ENCODE measurements at regions not wholly inside any gene's neighbourhood (a gene's known extent, or its start where the extent isn't known, plus 50 kb on each side); places are given as distances from the start of the nearest gene placed in this dataset.
"Not testable (repeated sequence)": the region's sequence is repeated elsewhere in the genome, so short reads cannot be mapped to it uniquely, and the experiment has no call there.

DNA sequence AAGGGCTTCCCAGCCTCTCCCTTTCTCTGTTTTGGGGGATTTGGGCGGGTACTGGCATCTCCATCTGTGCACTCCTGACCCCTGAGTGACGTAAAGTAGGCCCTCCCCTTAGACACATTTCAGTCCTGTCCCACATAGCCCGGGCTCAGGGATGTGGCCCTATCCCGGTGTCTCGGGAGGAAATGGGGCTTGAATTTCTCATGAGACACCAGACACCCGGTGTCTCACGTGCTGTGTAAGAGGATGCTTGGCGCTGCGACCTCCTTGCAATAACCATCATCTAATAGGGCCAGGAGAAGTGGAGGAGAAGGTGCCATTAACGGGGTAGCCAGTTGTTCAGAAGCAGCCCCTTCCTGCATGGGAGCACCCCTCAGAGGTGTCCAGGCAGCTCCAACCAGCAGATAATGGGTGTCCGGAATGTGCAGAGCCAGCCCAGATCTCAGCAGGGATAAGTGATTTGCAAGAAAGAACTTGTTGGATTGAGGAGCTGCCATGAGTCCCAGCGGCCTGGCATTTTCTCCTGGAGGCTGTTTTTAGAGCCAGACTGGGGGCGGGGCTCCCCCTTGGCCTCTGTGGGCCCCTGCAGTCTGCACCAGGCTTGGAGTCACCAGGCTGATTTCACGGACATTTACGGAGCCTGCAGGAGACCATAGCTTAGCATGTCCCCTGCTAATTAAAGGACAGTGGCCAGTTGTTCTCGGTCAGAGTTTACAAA lies 372.0 kb downstream of the PREX1 start:
- Histone ChIP-seq H3K9me3 (ENCODE audit: low read depth, low read length) (no peaks in the 10 kb centered on the region), H3K27me3 (ENCODE audit: insufficient read depth, low read length) (no peaks in the 10 kb centered on the region), H3K4me1 (ENCODE audit: insufficient read depth, low read length) (no peaks in the 10 kb centered on the region), H3K4me3 (ENCODE audit: low read length) (no peak overlapping the region)

DNA sequence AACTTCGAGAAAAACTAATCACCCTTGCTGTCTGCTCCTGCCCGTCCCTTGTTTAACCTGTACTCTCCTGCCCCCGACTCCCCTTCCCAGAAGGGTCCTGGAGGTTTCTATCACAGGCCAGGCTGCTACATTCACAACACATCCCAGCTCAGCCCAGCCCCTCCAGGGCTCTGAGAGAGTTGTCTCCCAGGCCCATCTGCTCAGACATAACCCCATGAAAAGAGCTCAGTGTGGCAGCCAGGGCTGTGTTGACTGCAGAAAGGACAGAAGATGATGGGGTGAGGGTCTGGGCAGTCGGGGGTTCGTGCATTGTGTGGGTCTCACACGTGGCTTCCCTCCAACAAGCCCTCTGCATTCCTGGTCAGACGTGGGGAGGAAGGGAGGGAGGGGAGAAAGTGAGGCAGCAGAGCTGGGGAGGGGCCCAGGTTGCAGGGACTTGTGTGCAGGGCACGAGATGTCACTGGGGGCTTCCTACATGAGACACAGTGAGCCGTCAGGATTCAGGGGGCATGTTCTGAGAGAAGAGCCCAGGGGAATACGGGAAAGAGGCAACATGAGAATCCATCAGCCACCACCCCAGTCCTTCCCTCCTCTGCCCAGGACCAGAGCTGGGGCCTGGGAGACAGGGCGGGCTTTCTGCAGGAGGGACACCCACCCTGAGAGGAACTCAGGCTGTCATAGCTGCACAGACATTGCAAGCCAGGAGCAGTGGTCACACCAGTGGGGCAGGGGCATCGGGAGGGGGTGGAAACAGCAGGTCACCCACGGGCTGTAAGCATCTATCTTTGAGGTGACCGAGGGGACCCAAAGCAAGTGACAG lies 372.9 kb downstream of the PREX1 start:
- Histone ChIP-seq H3K9me3 (ENCODE audit: low read depth, low read length) (no peaks in the 10 kb centered on the region), H3K4me3 (ENCODE audit: low read length) (no peak overlapping the region), H3K27me3 (ENCODE audit: insufficient read depth, low read length) (no peaks in the 10 kb centered on the region), H3K4me1 (ENCODE audit: insufficient read depth, low read length) (no peaks in the 10 kb centered on the region)

DNA sequence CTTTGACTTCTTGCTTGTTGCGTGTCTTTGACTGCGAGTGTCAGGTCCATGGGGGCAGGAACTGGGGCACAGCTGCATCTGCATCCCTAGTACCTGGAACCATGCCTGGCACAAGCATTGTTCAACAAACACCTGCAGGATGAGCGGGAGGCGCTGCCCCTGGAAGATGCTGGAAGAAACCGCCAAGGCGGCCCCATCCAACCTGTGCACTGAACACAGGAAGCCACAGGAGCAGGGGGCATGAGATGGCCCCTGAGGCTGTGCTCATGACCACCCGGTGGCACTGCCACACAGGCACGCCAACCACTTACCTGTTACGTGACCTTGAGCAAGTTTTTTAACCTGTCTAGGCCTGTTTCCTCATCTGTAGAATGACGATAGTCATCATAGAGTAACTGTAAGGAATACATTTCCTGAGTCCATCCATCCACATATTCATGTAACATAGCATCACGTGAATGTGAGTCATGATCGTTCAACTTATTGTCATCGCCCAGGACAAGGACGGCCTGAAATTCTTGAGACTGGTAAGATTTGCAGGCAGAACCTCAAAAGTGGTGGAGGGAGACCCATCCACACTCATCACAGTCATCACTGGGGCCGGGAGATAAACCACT lies 374.2 kb downstream of the PREX1 start:
- Histone ChIP-seq H3K4me3 (ENCODE audit: low read length) (no peak overlapping the region), H3K4me1 (ENCODE audit: insufficient read depth, low read length) (no peaks in the 10 kb centered on the region), H3K27me3 (ENCODE audit: insufficient read depth, low read length) (no peaks in the 10 kb centered on the region), H3K9me3 (ENCODE audit: low read depth, low read length) (no peaks in the 10 kb centered on the region)

DNA sequence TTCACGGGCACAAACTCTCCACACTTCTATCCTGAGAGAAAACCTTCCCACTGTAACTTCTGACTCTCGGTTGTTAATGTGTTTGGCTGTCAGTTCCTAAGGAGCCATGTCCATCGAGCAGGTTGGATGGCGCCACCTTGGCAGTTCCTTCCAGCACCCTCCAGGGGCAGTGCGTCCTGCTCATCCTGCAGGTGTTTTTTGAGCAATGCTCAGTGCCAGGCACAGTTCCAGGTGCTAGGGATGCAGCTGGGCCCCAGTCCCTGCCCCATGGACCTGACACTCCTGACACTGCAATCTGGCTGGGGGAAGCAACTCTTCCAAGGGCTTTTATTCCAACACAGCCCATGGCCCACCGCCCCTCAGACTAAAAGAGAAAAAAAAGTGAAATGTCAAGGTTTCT lies 376.4 kb downstream of the PREX1 start:
- H3K27me3 ChIP-seq (ENCODE audit: insufficient read depth, low read length) = no peaks in the 10 kb centered on the region
- no peaks in the 10 kb centered on the region for H3K9me3 ChIP-seq (ENCODE audit: low read depth, low read length)
- no peak overlapping the region for H3K4me3 ChIP-seq (ENCODE audit: low read length)
- no peaks in the 10 kb centered on the region for H3K4me1 ChIP-seq (ENCODE audit: insufficient read depth, low read length)

DNA sequence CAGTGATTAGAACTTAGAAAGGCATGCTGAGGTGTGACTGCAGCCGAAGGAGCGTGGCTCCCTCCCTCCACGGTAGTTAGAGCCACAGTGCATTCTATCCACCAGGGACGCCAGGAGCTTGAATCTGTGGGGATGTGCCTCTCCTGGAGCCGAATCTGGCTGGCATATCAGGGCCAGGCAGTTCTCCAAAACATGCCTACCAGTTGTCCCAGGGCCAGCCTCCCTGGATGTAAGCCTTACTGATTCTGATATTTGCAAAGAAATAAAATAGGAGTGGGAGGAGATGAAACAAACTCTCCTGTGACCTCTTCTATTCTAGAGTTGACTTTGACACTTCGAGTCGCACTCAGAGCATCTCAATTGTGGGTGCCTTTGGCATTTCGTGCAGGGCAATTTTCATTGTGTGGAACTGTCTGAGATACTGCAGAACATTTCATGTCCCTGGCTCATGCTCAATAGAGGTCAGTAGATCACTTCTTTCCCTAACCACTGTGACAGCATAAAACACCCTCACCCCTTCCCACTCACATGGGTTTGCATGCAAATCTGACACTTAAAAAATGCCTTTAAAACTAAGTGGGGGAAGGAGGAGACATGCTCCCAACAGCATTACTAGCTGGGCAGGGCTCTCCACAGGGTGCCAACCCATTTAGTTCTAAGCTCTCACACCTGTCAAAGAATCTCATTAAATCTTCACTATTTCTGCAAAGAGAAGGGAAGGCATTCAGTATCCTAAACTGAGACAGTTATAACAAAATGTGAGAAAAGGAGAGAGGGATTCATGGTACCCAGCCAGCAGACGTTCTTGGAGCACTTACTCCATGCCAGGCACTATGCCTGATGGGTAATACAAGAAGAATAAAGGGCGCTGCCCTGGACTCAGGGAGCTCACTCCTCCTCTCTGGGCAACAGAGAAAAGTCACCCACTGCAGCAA lies 378.9 kb downstream of the PREX1 start:
- no peaks in the 10 kb centered on the region for H3K27me3 ChIP-seq (ENCODE audit: insufficient read depth, low read length)
- H3K4me1 ChIP-seq (ENCODE audit: insufficient read depth, low read length) = no peaks in the 10 kb centered on the region
- H3K4me3 ChIP-seq (ENCODE audit: low read length) = no peak overlapping the region
- peaks cover 6% of the 10 kb centered on the region for H3K9me3 ChIP-seq (ENCODE audit: low read depth, low read length)

DNA sequence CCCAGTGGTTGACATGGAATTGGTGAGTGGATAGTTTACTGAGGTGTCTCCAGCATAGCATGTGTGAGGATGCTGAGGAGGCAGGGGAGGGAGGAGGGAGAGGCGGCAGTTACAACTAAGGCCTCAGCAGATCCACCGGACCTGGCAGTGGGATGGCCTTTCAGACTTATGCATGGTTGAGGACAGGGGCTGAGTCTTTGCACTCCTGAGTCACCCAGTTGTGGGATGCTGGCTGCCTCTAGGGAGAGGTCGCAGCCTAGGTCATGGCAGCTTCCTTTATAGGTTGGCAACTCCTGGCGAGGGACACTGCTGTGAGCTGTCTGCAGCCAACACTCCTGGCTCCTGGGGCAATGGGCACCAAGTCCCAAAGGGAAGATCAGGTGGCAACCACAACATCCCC lies 380.3 kb downstream of the PREX1 start:
- peaks cover 12% of the 10 kb centered on the region for H3K9me3 ChIP-seq (ENCODE audit: low read depth, low read length)
- no peaks in the 10 kb centered on the region for H3K4me1 ChIP-seq (ENCODE audit: insufficient read depth, low read length)
- H3K27me3 ChIP-seq (ENCODE audit: insufficient read depth, low read length) = no peaks in the 10 kb centered on the region
- H3K4me3 ChIP-seq (ENCODE audit: low read length) = no peak overlapping the region

DNA sequence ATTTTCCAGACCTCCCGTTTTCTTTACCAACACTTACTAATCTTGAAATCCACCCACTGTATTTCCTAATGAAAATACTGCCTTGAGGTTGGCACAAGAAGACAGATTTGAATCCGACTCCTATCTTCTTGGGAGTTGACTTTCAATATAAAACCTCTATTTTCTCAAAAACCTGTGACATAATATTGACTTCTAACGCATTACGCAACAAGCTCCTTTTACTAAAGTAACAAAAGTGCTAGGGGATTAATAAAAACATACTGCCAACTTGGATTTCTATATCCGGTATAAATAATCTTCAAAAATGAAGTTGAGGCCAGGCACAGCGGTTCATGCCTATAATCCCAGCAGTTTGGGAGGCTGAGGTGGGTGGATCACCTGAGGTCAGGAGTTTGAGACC lies 382.0 kb downstream of the PREX1 start:
- H3K4me1 ChIP-seq (ENCODE audit: insufficient read depth, low read length) = no peaks in the 10 kb centered on the region

DNA sequence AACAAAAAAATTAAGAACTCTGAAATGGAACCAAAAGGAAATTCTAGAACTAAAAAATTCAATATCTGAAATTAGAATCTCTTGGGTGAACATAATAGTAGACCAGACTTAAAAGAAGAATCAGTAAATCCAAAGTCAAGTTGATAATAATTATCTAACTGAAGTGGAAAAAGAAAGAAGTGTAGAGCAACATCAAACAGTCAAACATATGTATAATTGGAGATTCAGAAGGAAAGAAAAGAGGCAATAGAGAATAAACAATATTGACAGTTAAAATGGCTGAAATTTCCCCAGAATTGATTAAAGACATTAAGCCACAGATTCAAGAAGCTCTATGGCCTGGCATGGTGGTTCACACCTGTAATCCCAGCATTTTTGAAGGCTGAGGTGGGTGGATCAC lies 383.6 kb downstream of the PREX1 start:
- Histone ChIP-seq H3K9me3 (ENCODE audit: low read depth, low read length) (peaks cover 12% of the 10 kb centered on the region), H3K27me3 (ENCODE audit: insufficient read depth, low read length) (no peaks in the 10 kb centered on the region), H3K4me3 (ENCODE audit: low read length) (no peak overlapping the region), H3K4me1 (ENCODE audit: insufficient read depth, low read length) (no peaks in the 10 kb centered on the region)

More for the DNA sequence above, 382.0 kb downstream of the PREX1 start:
- no peak overlapping the region for H3K4me3 ChIP-seq (ENCODE audit: low read length)
- H3K9me3 ChIP-seq (ENCODE audit: low read depth, low read length) = peaks cover 12% of the 10 kb centered on the region
- no peaks in the 10 kb centered on the region for H3K27me3 ChIP-seq (ENCODE audit: insufficient read depth, low read length)

DNA sequence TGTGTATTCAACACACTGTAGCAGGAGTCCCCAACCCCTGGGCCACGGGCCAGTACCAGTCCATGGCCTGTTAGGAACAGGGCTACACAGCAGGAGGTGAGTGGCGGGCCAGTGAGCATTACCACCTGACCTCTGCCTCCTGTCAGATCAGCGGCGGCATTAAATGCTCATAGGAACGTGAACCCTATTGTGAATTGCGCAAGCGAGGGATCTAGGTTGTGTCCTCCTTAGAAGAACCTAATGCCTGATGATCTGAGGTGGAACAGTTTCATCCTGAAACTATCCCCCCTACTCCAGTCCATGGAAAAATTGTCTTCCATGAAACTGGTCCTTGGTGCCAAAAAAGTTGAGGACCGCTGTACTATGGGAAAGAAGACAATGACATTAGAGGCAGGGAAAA lies 386.9 kb downstream of the PREX1 start:
- Histone ChIP-seq H3K9me3 (ENCODE audit: low read depth, low read length) (peaks cover 12% of the 10 kb centered on the region), H3K27me3 (ENCODE audit: insufficient read depth, low read length) (no peaks in the 10 kb centered on the region), H3K4me3 (ENCODE audit: low read length) (no peak overlapping the region), H3K4me1 (ENCODE audit: insufficient read depth, low read length) (no peaks in the 10 kb centered on the region)

DNA sequence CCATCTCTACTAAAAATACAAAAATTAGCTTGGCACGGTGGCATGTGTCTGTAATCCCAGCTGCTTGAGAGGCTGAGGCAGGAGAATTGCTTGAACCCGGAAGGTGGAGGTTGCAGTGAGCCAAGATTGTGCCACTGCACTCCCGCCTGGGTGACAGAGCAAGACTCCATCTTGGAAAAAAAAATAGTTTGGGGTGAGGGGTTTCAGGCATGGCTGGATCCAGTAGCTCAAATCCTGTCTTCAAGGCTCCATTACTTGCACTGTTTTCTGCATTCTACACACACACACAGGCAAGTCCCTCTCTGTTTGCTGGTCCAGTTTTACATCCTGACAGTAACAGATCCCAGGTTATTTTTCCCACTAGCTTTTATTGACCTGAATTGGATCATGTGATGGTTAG lies 387.5 kb downstream of the PREX1 start:
- H3K4me3 ChIP-seq (ENCODE audit: low read length); H3K4me1 ChIP-seq (ENCODE audit: insufficient read depth, low read length); H3K27me3 ChIP-seq (ENCODE audit: insufficient read depth, low read length): not testable (repeated sequence)
- H3K9me3 ChIP-seq (ENCODE audit: low read depth, low read length) = peaks cover 12% of the 10 kb centered on the region

DNA sequence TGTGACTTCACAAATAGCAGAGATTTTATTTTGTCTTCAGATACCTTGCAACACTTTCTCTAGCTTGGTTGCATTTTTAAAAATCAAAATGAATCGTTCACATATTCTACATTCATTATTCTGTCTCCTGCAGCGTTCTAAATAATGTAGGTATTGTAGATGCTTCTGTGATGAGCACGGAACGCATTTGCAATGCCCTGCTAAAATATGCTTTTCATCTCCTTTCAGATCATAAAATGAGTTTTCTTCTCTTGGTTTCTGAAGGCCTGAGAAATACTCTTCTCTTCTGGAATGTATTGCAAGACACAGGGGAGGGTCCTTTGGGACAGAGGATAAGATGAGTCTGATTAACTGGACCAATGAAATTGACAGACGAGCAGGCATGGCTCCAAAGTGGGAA lies 390.7 kb downstream of the PREX1 start:
- Histone ChIP-seq H3K4me1 (ENCODE audit: insufficient read depth, low read length) (no peaks in the 10 kb centered on the region), H3K4me3 (ENCODE audit: low read length) (no peak overlapping the region), H3K9me3 (ENCODE audit: low read depth, low read length) (no peaks in the 10 kb centered on the region), H3K27me3 (ENCODE audit: insufficient read depth, low read length) (no peaks in the 10 kb centered on the region)

DNA sequence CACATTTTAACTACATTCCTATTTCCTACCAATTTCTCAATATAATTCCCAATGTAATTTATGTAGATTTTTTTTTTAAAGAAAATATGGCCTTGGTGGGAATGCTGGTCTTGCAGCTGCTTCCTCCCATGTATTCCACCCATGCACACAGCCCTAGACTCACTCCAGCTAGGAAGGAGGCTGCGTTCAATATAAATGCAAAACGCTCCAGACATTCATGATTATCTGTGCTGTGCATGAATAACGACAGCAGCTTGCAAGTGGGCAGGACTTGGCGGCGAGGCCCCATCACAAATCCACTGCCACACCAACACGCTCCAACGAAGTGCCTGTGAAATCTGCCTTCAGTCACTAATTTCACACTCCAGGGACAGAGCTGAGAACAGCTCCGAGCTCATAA lies 391.2 kb downstream of the PREX1 start:
- not testable (repeated sequence) for H3K27me3 ChIP-seq (ENCODE audit: insufficient read depth, low read length); H3K4me1 ChIP-seq (ENCODE audit: insufficient read depth, low read length); H3K4me3 ChIP-seq (ENCODE audit: low read length); H3K9me3 ChIP-seq (ENCODE audit: low read depth, low read length)

DNA sequence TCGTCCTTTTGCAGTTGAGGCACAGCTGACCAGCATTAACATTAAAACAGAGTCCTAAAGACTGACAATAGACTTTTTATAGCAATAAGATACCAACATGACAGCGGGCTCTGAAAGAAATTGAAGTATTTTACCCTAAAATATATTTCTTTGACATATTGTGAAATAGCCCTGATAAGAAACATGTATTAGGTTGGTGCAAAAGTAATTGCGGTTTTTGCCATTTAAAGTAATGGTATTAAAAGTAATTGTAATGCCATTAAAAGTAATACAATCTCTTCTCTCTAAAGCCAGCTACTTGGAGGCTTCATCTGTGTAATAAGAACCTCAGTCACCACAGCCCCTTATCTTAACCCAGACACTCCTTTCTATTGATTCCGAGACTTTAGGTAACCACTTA lies 394.6 kb downstream of the PREX1 start:
- H3K4me1 ChIP-seq (ENCODE audit: insufficient read depth, low read length) = no peaks in the 10 kb centered on the region
- no peak overlapping the region for H3K4me3 ChIP-seq (ENCODE audit: low read length)
- no peaks in the 10 kb centered on the region for H3K27me3 ChIP-seq (ENCODE audit: insufficient read depth, low read length)
- peaks cover 10% of the 10 kb centered on the region for H3K9me3 ChIP-seq (ENCODE audit: low read depth, low read length)

DNA sequence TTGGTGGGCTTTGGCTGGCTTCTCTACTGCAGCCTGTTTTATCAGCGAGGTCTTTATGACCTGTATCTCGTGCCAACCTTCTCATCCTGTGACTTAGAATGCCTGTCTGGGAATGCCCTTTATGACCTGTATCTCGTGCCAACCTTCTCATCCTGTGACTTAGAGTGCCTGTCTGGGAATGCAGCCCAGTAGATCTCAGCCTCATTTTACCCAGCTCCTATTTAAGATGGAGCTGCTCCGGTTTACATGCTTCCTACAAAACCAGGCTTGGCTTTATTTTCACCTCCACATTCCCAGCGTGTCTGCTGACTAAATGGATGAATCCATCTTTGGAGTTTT lies 395.3 kb downstream of the PREX1 start:
- H3K4me1 ChIP-seq (ENCODE audit: insufficient read depth, low read length) = no peaks in the 10 kb centered on the region
- H3K9me3 ChIP-seq (ENCODE audit: low read depth, low read length) = peaks cover 10% of the 10 kb centered on the region
- H3K27me3 ChIP-seq (ENCODE audit: insufficient read depth, low read length) = no peaks in the 10 kb centered on the region
- no peak overlapping the region for H3K4me3 ChIP-seq (ENCODE audit: low read length)
